ENCODE measurements at regions not wholly inside any gene's neighbourhood (a gene's known extent, or its start where the extent isn't known, plus 50 kb on each side); places are given as distances from the start of the nearest gene placed in this dataset.

GRCh38 chr12:67539946-67540345 is 108.6 kb upstream of the DYRK2 start:
- DNase-seq = no peak

- DNase-seq = peak; percentile 27
Observed at GRCh38 chr12:67540920-67541624, 107.5 kb upstream of the DYRK2 start.

GRCh38 chr12:67541625-67541991 is 106.9 kb upstream of the DYRK2 start:
- DNase-seq = peak; percentile 39

GRCh38 chr12:67543021-67543770 is 105.3 kb upstream of the DYRK2 start:
- no peak for DNase-seq

GRCh38 chr12:67545298-67545697 is 103.2 kb upstream of the DYRK2 start:
- no peak for DNase-seq

GRCh38 chr12:67546746-67547145 is 101.8 kb upstream of the DYRK2 start:
- no peak for DNase-seq

- DNase-seq = peak; percentile 48
Observed at GRCh38 chr12:67555075-67555717, 93.3 kb upstream of the DYRK2 start.

- DNase-seq = no peak
Observed at GRCh38 chr12:67558775-67559174, 89.8 kb upstream of the DYRK2 start.

GRCh38 chr12:67559751-67560150 is 88.8 kb upstream of the DYRK2 start:
- DNase-seq = no peak

- no peak for DNase-seq
Observed at GRCh38 chr12:67562513-67563287, 85.8 kb upstream of the DYRK2 start.

GRCh38 chr12:67568055-67568454 is 80.5 kb upstream of the DYRK2 start:
- no peak for DNase-seq

- peak; percentile 70 for DNase-seq
Observed at GRCh38 chr12:67572492-67572891, 76.1 kb upstream of the DYRK2 start.

- DNase-seq = no peak
Observed at GRCh38 chr12:67573566-67573965, 75.0 kb upstream of the DYRK2 start.

- no peak for DNase-seq
Observed at GRCh38 chr12:67578976-67579661, 69.4 kb upstream of the DYRK2 start.

GRCh38 chr12:67579662-67580003 is 68.9 kb upstream of the DYRK2 start:
- no peak for DNase-seq

GRCh38 chr12:67582238-67582834 is 66.2 kb upstream of the DYRK2 start:
- no peak for DNase-seq

- no peak for DNase-seq
Observed at GRCh38 chr12:67582844-67583243, 65.7 kb upstream of the DYRK2 start.

GRCh38 chr12:67586951-67587350 is 61.6 kb upstream of the DYRK2 start:
- DNase-seq = no peak

GRCh38 chr12:67589078-67589477 is 59.5 kb upstream of the DYRK2 start:
- DNase-seq = no peak

GRCh38 chr12:67590149-67590790 is 58.3 kb upstream of the DYRK2 start:
- no peak for DNase-seq

GRCh38 chr12:67592228-67593011 is 56.1 kb upstream of the DYRK2 start:
- DNase-seq = peak; percentile 72
